ENCODE measurements at regions not wholly inside any gene's neighbourhood (a gene's known extent, or its start where the extent isn't known, plus 50 kb on each side); places are given as distances from the start of the nearest gene placed in this dataset.

DNA sequence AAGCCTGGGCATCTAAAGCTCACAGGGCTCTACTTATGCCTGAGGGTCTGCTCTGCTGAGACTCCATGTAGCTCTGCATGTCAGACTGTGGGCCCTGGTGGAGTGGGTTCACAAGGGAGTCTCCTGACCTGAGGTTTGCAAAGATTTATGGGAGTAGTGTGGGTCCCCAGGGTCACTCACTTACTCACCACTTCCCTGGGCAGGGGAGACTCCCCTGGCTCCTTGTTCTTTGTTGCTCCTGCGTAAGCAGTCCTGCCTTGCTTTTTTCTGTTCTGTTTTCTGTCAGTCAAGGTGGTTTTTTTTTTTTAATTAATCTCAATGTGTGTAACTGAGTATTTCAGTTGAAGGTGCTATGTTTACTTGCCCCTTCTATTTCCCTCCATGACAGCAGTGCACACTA lies 256.6 kb downstream of the TMEM38B start:
- TF ChIP-seq, protein P1, sequence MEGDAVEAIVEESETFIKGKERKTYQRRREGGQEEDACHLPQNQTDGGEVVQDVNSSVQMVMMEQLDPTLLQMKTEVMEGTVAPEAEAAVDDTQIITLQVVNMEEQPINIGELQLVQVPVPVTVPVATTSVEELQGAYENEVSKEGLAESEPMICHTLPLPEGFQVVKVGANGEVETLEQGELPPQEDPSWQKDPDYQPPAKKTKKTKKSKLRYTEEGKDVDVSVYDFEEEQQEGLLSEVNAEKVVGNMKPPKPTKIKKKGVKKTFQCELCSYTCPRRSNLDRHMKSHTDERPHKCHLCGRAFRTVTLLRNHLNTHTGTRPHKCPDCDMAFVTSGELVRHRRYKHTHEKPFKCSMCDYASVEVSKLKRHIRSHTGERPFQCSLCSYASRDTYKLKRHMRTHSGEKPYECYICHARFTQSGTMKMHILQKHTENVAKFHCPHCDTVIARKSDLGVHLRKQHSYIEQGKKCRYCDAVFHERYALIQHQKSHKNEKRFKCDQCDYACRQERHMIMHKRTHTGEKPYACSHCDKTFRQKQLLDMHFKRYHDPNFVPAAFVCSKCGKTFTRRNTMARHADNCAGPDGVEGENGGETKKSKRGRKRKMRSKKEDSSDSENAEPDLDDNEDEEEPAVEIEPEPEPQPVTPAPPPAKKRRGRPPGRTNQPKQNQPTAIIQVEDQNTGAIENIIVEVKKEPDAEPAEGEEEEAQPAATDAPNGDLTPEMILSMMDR (IDR thresholded peaks at IDR 0.05; ENCODE audit: borderline replicate concordance, extremely low read depth, low read length, poor library complexity, severe bottlenecking) = no peak
- TF ChIP-seq EZH2 (IDR thresholded peaks at IDR 0.05; ENCODE audit: borderline replicate concordance, low read depth, low read length, severe bottlenecking) = no peak

Data from DND-41 (cell line).